Neural progenitor cell (in vitro differentiated cells): ENCODE measurements at regions not wholly inside any gene's neighbourhood (a gene's known extent, or its start where the extent isn't known, plus 50 kb on each side); places are given as distances from the start of the nearest gene placed in this dataset.

ENCODE experiments used
- DNase-seq: peaks from one replicate; pipeline ENCODE4 v3.0.0-alpha.2; 2016; ENCODE audit warnings: low spot score
- H2AFZ ChIP-seq: fragments of 200-600 bp; sonication (generic); replicated peaks from 2 replicates; pipeline ENCODE4 v1.6.1; 2016; ENCODE audit warnings: antibody characterized with exemption
- H3F3A ChIP-seq: fragments of 200-600 bp; sonication (generic); 2 replicates; pipeline ENCODE4 v1.6.1; 2016; ENCODE audit warnings: antibody characterized with exemption, low read depth
- H3K27ac ChIP-seq: fragments of 200-600 bp; sonication (generic); 2 replicates; pipeline ENCODE4 v1.5.1; 2016; ENCODE audit warnings: mild to moderate bottlenecking
- H3K27me3 ChIP-seq: fragments of 200-600 bp; sonication (generic); 2 replicates; pipeline ENCODE4 v1.6.1; 2016; ENCODE audit warnings: mild to moderate bottlenecking, moderate library complexity
- H3K36me3 ChIP-seq: fragments of 200-600 bp; sonication (generic); 2 replicates; pipeline ENCODE4 v1.5.1; 2016
- H3K4me1 ChIP-seq: fragments of 200-600 bp; sonication (generic); 2 replicates; pipeline ENCODE4 v1.6.1; 2016; ENCODE audit warnings: mixed run types
- H3K4me2 ChIP-seq: fragments of 200-600 bp; sonication (generic); 2 replicates; pipeline ENCODE4 v1.6.1; 2016
- H3K4me3 ChIP-seq: fragments of 200-600 bp; sonication (generic); 2 replicates; pipeline ENCODE4 v1.5.1; 2016
- H3K79me2 ChIP-seq: fragments of 200-600 bp; sonication (generic); 2 replicates; pipeline ENCODE4 v1.6.1; 2016; ENCODE audit warnings: low read depth
- H3K9ac ChIP-seq: fragments of 200-600 bp; sonication (generic); 2 replicates; pipeline ENCODE4 v1.6.1; 2016
- H3K9me3 ChIP-seq: fragments of 200-600 bp; sonication (generic); 2 replicates; pipeline ENCODE4 v1.5.1; 2016; ENCODE audit warnings: low read depth
- H4K20me1 ChIP-seq: fragments of 200-600 bp; sonication (generic); 2 replicates; pipeline ENCODE4 v1.6.1; 2016; ENCODE audit warnings: low read depth
- H3K27ac Mint-ChIP-seq: 3 replicates; pipeline ENCODE4 v1.8.0; 2021; ENCODE audit warnings: mixed read lengths
- H3K27me3 Mint-ChIP-seq: 2 replicates; pipeline ENCODE4 v1.8.0; 2022; ENCODE audit warnings: low read depth, mild to moderate bottlenecking, inconsistent platforms, moderate library complexity, mixed read lengths; ENCODE audit not compliant: insufficient read depth
- H3K36me3 Mint-ChIP-seq: 3 replicates; pipeline ENCODE4 v1.8.0; 2021; ENCODE audit warnings: mixed read lengths
- H3K4me1 Mint-ChIP-seq: 3 replicates; pipeline ENCODE4 v1.8.0; 2021; ENCODE audit warnings: mixed read lengths
- H3K4me3 Mint-ChIP-seq: 3 replicates; pipeline ENCODE4 v1.8.0; 2021; ENCODE audit warnings: mild to moderate bottlenecking, moderate library complexity, mixed read lengths
- H3K9me3 Mint-ChIP-seq: 3 replicates; pipeline ENCODE4 v1.8.0; 2020; ENCODE audit warnings: mixed read lengths
- CTCF ChIP-seq: fragments of 200-600 bp; sonication (generic); IDR thresholded peaks from 2 replicates; pipeline ENCODE4 v1.5.1; 2017; ENCODE audit warnings: antibody characterized with exemption, mild to moderate bottlenecking
- EZH2 ChIP-seq: fragments of 200-600 bp; sonication (generic); IDR thresholded peaks from 2 replicates; pipeline ENCODE4 v1.6.1; 2017; ENCODE audit warnings: antibody characterized with exemption, mild to moderate bottlenecking, moderate library complexity
- EZH2phosphoT487 ChIP-seq: fragments of 200-600 bp; sonication (generic); IDR thresholded peaks from 2 replicates; pipeline ENCODE4 v1.6.1; 2017; ENCODE audit warnings: antibody characterized with exemption

- no peak overlapping the region for H3K4me2 ChIP-seq
- Mint-ChIP-seq H3K4me3 (no peak overlapping the region), H3K9me3 (no peaks in the 10 kb centered on the region), H3K27me3 (no peaks in the 10 kb centered on the region), H3K4me1 (no peaks in the 10 kb centered on the region), H3K36me3 (peaks cover 15% of the 10 kb centered on the region), H3K27ac (no peak overlapping the region)
- H3K79me2 ChIP-seq, result no peaks in the 10 kb centered on the region
- no peaks in the 10 kb centered on the region for H3K27me3 ChIP-seq
- no peaks in the 10 kb centered on the region for H4K20me1 ChIP-seq
- no peak overlapping the region for H3K9ac ChIP-seq
- no peak overlapping the region for H3K4me3 ChIP-seq
- no peaks in the 10 kb centered on the region for H3K36me3 ChIP-seq
- no peak overlapping the region for H2AFZ ChIP-seq
- no peaks in the 10 kb centered on the region for H3K4me1 ChIP-seq
- TF ChIP-seq EZH2phosphoT487 (no peak), CTCF (no peak), EZH2 (no peak)
- no peak for DNase-seq
- H3K27ac ChIP-seq, result no peak overlapping the region
- H3K9me3 ChIP-seq, result no peaks in the 10 kb centered on the region
- no peaks in the 10 kb centered on the region for H3F3A ChIP-seq
Observed at GRCh38 chr5:167843881-167844572, 447.4 kb upstream of the WWC1 start.

GRCh38 chr5:167845952-167846351, 445.5 kb upstream of the WWC1 start:
- no peak overlapping the region for H3K9ac ChIP-seq
- H3K4me1 ChIP-seq, result no peaks in the 10 kb centered on the region
- H3F3A ChIP-seq, result no peaks in the 10 kb centered on the region
- no peak for DNase-seq
- H3K36me3 Mint-ChIP-seq, result peaks cover 24% of the 10 kb centered on the region
- no peak overlapping the region for H3K4me3 ChIP-seq
- no peak overlapping the region for H3K4me3 Mint-ChIP-seq
- H3K9me3 Mint-ChIP-seq, result no peaks in the 10 kb centered on the region
- no peaks in the 10 kb centered on the region for H3K36me3 ChIP-seq
- no peaks in the 10 kb centered on the region for H4K20me1 ChIP-seq
- H3K9me3 ChIP-seq, result no peaks in the 10 kb centered on the region
- no peak overlapping the region for H2AFZ ChIP-seq
- TF ChIP-seq EZH2, result no peak
- TF ChIP-seq CTCF, result no peak
- H3K27me3 Mint-ChIP-seq, result peaks cover 2% of the 10 kb centered on the region
- H3K27ac Mint-ChIP-seq, result no peak overlapping the region
- H3K27ac ChIP-seq, result no peak overlapping the region
- H3K4me1 Mint-ChIP-seq, result no peaks in the 10 kb centered on the region
- H3K4me2 ChIP-seq, result no peak overlapping the region
- no peaks in the 10 kb centered on the region for H3K79me2 ChIP-seq
- H3K27me3 ChIP-seq, result no peaks in the 10 kb centered on the region

GRCh38 chr5:167849874-167850273, 441.6 kb upstream of the WWC1 start:
- Histone ChIP-seq H3K4me2 (no peak overlapping the region), H3K9me3 (no peaks in the 10 kb centered on the region), H3K4me1 (no peaks in the 10 kb centered on the region), H3K27me3 (no peaks in the 10 kb centered on the region), H3K79me2 (no peaks in the 10 kb centered on the region), H2AFZ (no peak overlapping the region), H3K9ac (no peak overlapping the region), H3K27ac (no peak overlapping the region), H4K20me1 (no peaks in the 10 kb centered on the region), H3K4me3 (no peak overlapping the region), H3F3A (no peaks in the 10 kb centered on the region), H3K36me3 (no peaks in the 10 kb centered on the region)
- H3K4me3 Mint-ChIP-seq, result no peak overlapping the region
- no peaks in the 10 kb centered on the region for H3K4me1 Mint-ChIP-seq
- no peak for TF ChIP-seq EZH2phosphoT487
- DNase-seq, result no peak
- no peaks in the 10 kb centered on the region for H3K9me3 Mint-ChIP-seq
- H3K27ac Mint-ChIP-seq, result no peak overlapping the region
- H3K27me3 Mint-ChIP-seq, result peaks cover 3% of the 10 kb centered on the region
- peaks cover 30% of the 10 kb centered on the region for H3K36me3 Mint-ChIP-seq

GRCh38 chr5:167850911-167851310, 440.5 kb upstream of the WWC1 start:
- Histone ChIP-seq H3K79me2 (no peaks in the 10 kb centered on the region), H2AFZ (no peak overlapping the region), H3K4me3 (no peak overlapping the region), H3K27me3 (no peaks in the 10 kb centered on the region), H3K4me1 (no peaks in the 10 kb centered on the region), H3K36me3 (no peaks in the 10 kb centered on the region), H4K20me1 (no peaks in the 10 kb centered on the region), H3K27ac (no peak overlapping the region), H3K9ac (no peak overlapping the region), H3K4me2 (no peak overlapping the region), H3K9me3 (no peaks in the 10 kb centered on the region), H3F3A (no peaks in the 10 kb centered on the region)
- H3K4me3 Mint-ChIP-seq, result no peak overlapping the region
- no peaks in the 10 kb centered on the region for H3K4me1 Mint-ChIP-seq
- H3K9me3 Mint-ChIP-seq, result no peaks in the 10 kb centered on the region
- peaks cover 30% of the 10 kb centered on the region for H3K36me3 Mint-ChIP-seq
- DNase-seq, result no peak
- H3K27ac Mint-ChIP-seq, result no peak overlapping the region
- peaks cover 4% of the 10 kb centered on the region for H3K27me3 Mint-ChIP-seq
- no peak for TF ChIP-seq CTCF
- TF ChIP-seq EZH2, result no peak
- no peak for TF ChIP-seq EZH2phosphoT487
